ENCODE measurements at regions not wholly inside any gene's neighbourhood (a gene's known extent, or its start where the extent isn't known, plus 50 kb on each side); places are given as distances from the start of the nearest gene placed in this dataset.
"Not testable (repeated sequence)": the region's sequence is repeated elsewhere in the genome, so short reads cannot be mapped to it uniquely, and the experiment has no call there.

GRCh38 chr12:59404109-59404650 is 191.6 kb upstream of the SLC16A7 start:
- no peak for DNase-seq

- peak in 1 of 2 experiments; percentile 63 for DNase-seq
These were observed 192.4 kb upstream of the SLC16A7 start for GRCh38 chr12:59403259-59403932.

- no peak for DNase-seq
These were observed 194.0 kb upstream of the SLC16A7 start for GRCh38 chr12:59401862-59402261.

- no peak for DNase-seq
These were observed 197.7 kb upstream of the SLC16A7 start for GRCh38 chr12:59398164-59398563.

- no peak for DNase-seq
These were observed 198.9 kb upstream of the SLC16A7 start for GRCh38 chr12:59396919-59397318.

- no peak for DNase-seq
These were observed 199.3 kb upstream of the SLC16A7 start for GRCh38 chr12:59396519-59396918.

GRCh38 chr12:59395310-59395709 is 200.5 kb upstream of the SLC16A7 start:
- DNase-seq = not testable (repeated sequence)

GRCh38 chr12:59393506-59393905 is 202.3 kb upstream of the SLC16A7 start:
- no peak for DNase-seq

GRCh38 chr12:59389968-59390576 is 205.8 kb upstream of the SLC16A7 start:
- DNase-seq = no peak

GRCh38 chr12:59388694-59389093 is 207.1 kb upstream of the SLC16A7 start:
- DNase-seq = no peak

GRCh38 chr12:59388176-59388575 is 207.7 kb upstream of the SLC16A7 start:
- no peak for DNase-seq

GRCh38 chr12:59386236-59386635 is 209.6 kb upstream of the SLC16A7 start:
- no peak for DNase-seq

- no peak for DNase-seq
These were observed 212.6 kb upstream of the SLC16A7 start for GRCh38 chr12:59383079-59383822.

GRCh38 chr12:59382282-59383078 is 213.3 kb upstream of the SLC16A7 start:
- DNase-seq = no peak

- no peak for DNase-seq
These were observed 214.7 kb upstream of the SLC16A7 start for GRCh38 chr12:59381106-59381505.

GRCh38 chr12:59375633-59376032 is 220.2 kb upstream of the SLC16A7 start:
- DNase-seq = no peak

GRCh38 chr12:59374783-59375182 is 221.0 kb upstream of the SLC16A7 start:
- no peak for DNase-seq

GRCh38 chr12:59372956-59373355 is 222.9 kb upstream of the SLC16A7 start:
- no peak for DNase-seq

GRCh38 chr12:59370933-59371332 is 224.9 kb upstream of the SLC16A7 start:
- DNase-seq = no peak

- no peak for DNase-seq
These were observed 230.7 kb upstream of the SLC16A7 start for GRCh38 chr12:59365133-59365532.

GRCh38 chr12:59357811-59358210 is 238.0 kb upstream of the SLC16A7 start:
- DNase-seq = no peak

GRCh38 chr12:59346248-59346647 is 249.6 kb upstream of the SLC16A7 start:
- not testable (repeated sequence) for DNase-seq

GRCh38 chr12:59345406-59345805 is 250.4 kb upstream of the SLC16A7 start:
- no peak for DNase-seq
